ENCODE measurements at regions not wholly inside any gene's neighbourhood (a gene's known extent, or its start where the extent isn't known, plus 50 kb on each side); places are given as distances from the start of the nearest gene placed in this dataset.

- no peak for TF ChIP-seq CTCF (IDR thresholded peaks at IDR 0.05)
- peak in 1 of 4 donors; percentile 39 for DNase-seq
- peak overlapping the region in 1 of 2 donors; percentile 63 for H3K27ac ChIP-seq
- intact Hi-C loops (cut with DNase I): no loop called here
- ATAC-seq: peak; percentile 77
- H3K9me3 ChIP-seq: peaks cover 0 to 5% of the 10 kb centered on the region in 2 donors
- no peak overlapping the region for H3K4me3 ChIP-seq
- no peaks in the 10 kb centered on the region for H3K27me3 ChIP-seq
- peaks cover 0 to 32% of the 10 kb centered on the region in 2 donors for H3K4me1 ChIP-seq
- no peaks in the 10 kb centered on the region for H3K36me3 ChIP-seq
These were observed 172.5 kb upstream of the FOXN3 start for GRCh38 chr14:89589400-89590118.

GRCh38 chr14:89588840-89589296 lies 171.8 kb upstream of the FOXN3 start:
- ATAC-seq: no peak

GRCh38 chr14:89588016-89588415 lies 171.0 kb upstream of the FOXN3 start:
- H3K4me1 ChIP-seq: peaks cover 0 to 32% of the 10 kb centered on the region in 2 donors
- no peak for ATAC-seq
- H3K4me3 ChIP-seq: no peak overlapping the region
- H3K27ac ChIP-seq: no peak overlapping the region
- TF ChIP-seq CTCF (IDR thresholded peaks at IDR 0.05): no peak
- no peaks in the 10 kb centered on the region for H3K9me3 ChIP-seq
- H3K36me3 ChIP-seq: no peaks in the 10 kb centered on the region
- H3K27me3 ChIP-seq: no peaks in the 10 kb centered on the region
- intact Hi-C loops (cut with DNase I): no loop called here
- no peak for DNase-seq

More at GRCh38 chr14:89588840-89589296, 171.8 kb upstream of the FOXN3 start:
- no peak overlapping the region for H3K4me3 ChIP-seq
- TF ChIP-seq CTCF (IDR thresholded peaks at IDR 0.05): no peak
- intact Hi-C loops (cut with DNase I): no loop called here
- H3K27me3 ChIP-seq: no peaks in the 10 kb centered on the region
- H3K9me3 ChIP-seq: no peaks in the 10 kb centered on the region
- H3K4me1 ChIP-seq: peaks cover 0 to 32% of the 10 kb centered on the region in 2 donors
- no peak for DNase-seq
- H3K27ac ChIP-seq: peak overlapping the region in 1 of 2 donors; percentile 63
- no peaks in the 10 kb centered on the region for H3K36me3 ChIP-seq

GRCh38 chr14:89587136-89587420 lies 170.0 kb upstream of the FOXN3 start:
- Histone ChIP-seq H3K9me3 (no peaks in the 10 kb centered on the region), H3K36me3 (no peaks in the 10 kb centered on the region), H3K4me3 (no peak overlapping the region), H3K27me3 (no peaks in the 10 kb centered on the region), H3K4me1 (peaks cover 0 to 32% of the 10 kb centered on the region in 2 donors), H3K27ac (no peak overlapping the region)
- TF ChIP-seq CTCF (IDR thresholded peaks at IDR 0.05): no peak
- ATAC-seq (no peak), DNase-seq (no peak)
- intact Hi-C loops (cut with DNase I): no loop called here

GRCh38 chr14:89586258-89587135 lies 169.5 kb upstream of the FOXN3 start:
- TF ChIP-seq CTCF (IDR thresholded peaks at IDR 0.05): no peak
- Histone ChIP-seq H3K27ac (no peak overlapping the region), H3K4me3 (no peak overlapping the region), H3K4me1 (peaks cover 0 to 32% of the 10 kb centered on the region in 2 donors), H3K36me3 (no peaks in the 10 kb centered on the region), H3K9me3 (no peaks in the 10 kb centered on the region), H3K27me3 (no peaks in the 10 kb centered on the region)
- intact Hi-C loops (cut with DNase I): no loop called here
- peak; percentile 37 for ATAC-seq
- DNase-seq: no peak

All from left lung (tissue), 4 donors.